Embryonic facial prominence (tissue), 1 donor: ENCODE measurements at regions not wholly inside any gene's neighbourhood (a gene's known extent, or its start where the extent isn't known, plus 50 kb on each side); places are given as distances from the start of the nearest gene placed in this dataset.

Source experiments
- DNase-seq: peaks from one replicate; pipeline ENCODE4 v3.0.0-alpha.2; 2016; ENCODE audit errors: extremely low spot score

- no peak for DNase-seq
Measured at GRCh38 chr13:30031488-30031887, 181.1 kb upstream of the UBL3 start.

GRCh38 chr13:30030141-30030750 is 179.8 kb upstream of the UBL3 start:
- no peak for DNase-seq

- DNase-seq, result no peak
Measured at GRCh38 chr13:30027569-30028455, 177.4 kb upstream of the UBL3 start.

- no peak for DNase-seq
Measured at GRCh38 chr13:30026909-30027308, 176.5 kb upstream of the UBL3 start.

GRCh38 chr13:30026093-30026492 is 175.7 kb upstream of the UBL3 start:
- no peak for DNase-seq

- no peak for DNase-seq
Measured at GRCh38 chr13:30025351-30025750, 174.9 kb upstream of the UBL3 start.

- DNase-seq, result no peak
Measured at GRCh38 chr13:30024125-30024865, 173.9 kb upstream of the UBL3 start.

GRCh38 chr13:30023196-30023895 is 172.9 kb upstream of the UBL3 start:
- no peak for DNase-seq

GRCh38 chr13:30022796-30023195 is 172.4 kb upstream of the UBL3 start:
- DNase-seq, result no peak

GRCh38 chr13:30022256-30022655 is 171.8 kb upstream of the UBL3 start:
- no peak for DNase-seq

GRCh38 chr13:30021611-30022010 is 171.2 kb upstream of the UBL3 start:
- DNase-seq, result no peak

GRCh38 chr13:30020726-30021312 is 170.4 kb upstream of the UBL3 start:
- no peak for DNase-seq

GRCh38 chr13:30019648-30020626 is 169.5 kb upstream of the UBL3 start:
- DNase-seq, result no peak

- no peak for DNase-seq
Measured at GRCh38 chr13:30017880-30018279, 167.5 kb upstream of the UBL3 start.

GRCh38 chr13:30016398-30016797 is 166.0 kb upstream of the UBL3 start:
- DNase-seq, result no peak

GRCh38 chr13:30009411-30009810 is 159.0 kb upstream of the UBL3 start:
- no peak for DNase-seq

- DNase-seq, result no peak
Measured at GRCh38 chr13:30006246-30006645, 155.8 kb upstream of the UBL3 start.

- DNase-seq, result no peak
Measured at GRCh38 chr13:30004204-30004603, 153.8 kb upstream of the UBL3 start.

GRCh38 chr13:30002577-30002976 is 152.2 kb upstream of the UBL3 start:
- no peak for DNase-seq

- DNase-seq, result no peak
Measured at GRCh38 chr13:30000370-30000765, 150.0 kb upstream of the UBL3 start.
